Suprapubic skin (tissue), 3 donors: ENCODE measurements at regions not wholly inside any gene's neighbourhood (a gene's known extent, or its start where the extent isn't known, plus 50 kb on each side); places are given as distances from the start of the nearest gene placed in this dataset.

ENCODE experiments used
- POLR2AphosphoS5 ChIP-seq, 3 donors: sonication (generic); formaldehyde crosslinking; IDR thresholded peaks; one replicate each; pipeline ENCODE4 v1.6.1; 2017; ENCODE audit warnings: antibody characterized with exemption in 3 of 3
- TF ChIP-seq, protein P1 (sequence below), 2 donors: fragments of 200-600 bp in 1 of 2; fragments of 450-650 bp in 1 of 2; sonication (generic) in 1 of 2; IDR thresholded peaks; one replicate each; pipeline ENCODE4 v1.5.1; 2016 to 2019; ENCODE audit warnings: antibody characterized with exemption in 2 of 2, mild to moderate bottlenecking in 1 of 2, moderate library complexity in 1 of 2

DNA sequence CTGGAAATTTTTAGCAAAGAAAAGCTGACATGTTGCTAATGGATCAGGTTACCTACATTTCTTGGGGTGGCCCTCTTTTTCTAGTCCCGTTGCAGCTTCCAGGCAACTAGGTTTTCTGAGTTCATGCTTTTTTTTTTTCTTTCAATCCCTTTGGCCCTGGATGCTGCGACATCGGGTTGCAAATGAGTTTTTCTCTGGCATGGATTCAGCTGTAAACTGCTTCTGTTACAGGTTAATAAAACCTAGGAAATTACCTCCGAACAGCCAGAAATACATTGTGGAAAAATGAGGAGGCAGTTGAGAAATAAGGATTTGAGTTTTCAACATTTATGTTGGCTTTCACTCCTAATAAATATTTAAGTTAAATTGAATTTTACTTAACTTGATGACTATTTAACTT lies 149.8 kb upstream of the MAF start:
- no peak for TF ChIP-seq POLR2AphosphoS5 (IDR thresholded peaks at IDR 0.05)
- TF ChIP-seq, protein P1, sequence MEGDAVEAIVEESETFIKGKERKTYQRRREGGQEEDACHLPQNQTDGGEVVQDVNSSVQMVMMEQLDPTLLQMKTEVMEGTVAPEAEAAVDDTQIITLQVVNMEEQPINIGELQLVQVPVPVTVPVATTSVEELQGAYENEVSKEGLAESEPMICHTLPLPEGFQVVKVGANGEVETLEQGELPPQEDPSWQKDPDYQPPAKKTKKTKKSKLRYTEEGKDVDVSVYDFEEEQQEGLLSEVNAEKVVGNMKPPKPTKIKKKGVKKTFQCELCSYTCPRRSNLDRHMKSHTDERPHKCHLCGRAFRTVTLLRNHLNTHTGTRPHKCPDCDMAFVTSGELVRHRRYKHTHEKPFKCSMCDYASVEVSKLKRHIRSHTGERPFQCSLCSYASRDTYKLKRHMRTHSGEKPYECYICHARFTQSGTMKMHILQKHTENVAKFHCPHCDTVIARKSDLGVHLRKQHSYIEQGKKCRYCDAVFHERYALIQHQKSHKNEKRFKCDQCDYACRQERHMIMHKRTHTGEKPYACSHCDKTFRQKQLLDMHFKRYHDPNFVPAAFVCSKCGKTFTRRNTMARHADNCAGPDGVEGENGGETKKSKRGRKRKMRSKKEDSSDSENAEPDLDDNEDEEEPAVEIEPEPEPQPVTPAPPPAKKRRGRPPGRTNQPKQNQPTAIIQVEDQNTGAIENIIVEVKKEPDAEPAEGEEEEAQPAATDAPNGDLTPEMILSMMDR (IDR thresholded peaks at IDR 0.05): no peak
